ENCODE measurements at regions not wholly inside any gene's neighbourhood (a gene's known extent, or its start where the extent isn't known, plus 50 kb on each side); places are given as distances from the start of the nearest gene placed in this dataset.

GRCh38 chr20:63099456-63100173, 92.9 kb upstream of the BHLHE23 start:
- no peak for DNase-seq

GRCh38 chr20:63098195-63098810, 91.5 kb upstream of the BHLHE23 start:
- DNase-seq, result no peak

GRCh38 chr20:63097336-63097831, 90.6 kb upstream of the BHLHE23 start:
- no peak for DNase-seq

- DNase-seq, result no peak
Measured at GRCh38 chr20:63096681-63097335, 90.0 kb upstream of the BHLHE23 start.

GRCh38 chr20:63095718-63096654, 89.2 kb upstream of the BHLHE23 start:
- DNase-seq, result peak; percentile 45 to 65

- no peak for DNase-seq
Measured at GRCh38 chr20:63094767-63095499, 88.2 kb upstream of the BHLHE23 start.

- DNase-seq, result no peak
Measured at GRCh38 chr20:63093966-63094766, 87.4 kb upstream of the BHLHE23 start.

GRCh38 chr20:63092660-63093215, 86.0 kb upstream of the BHLHE23 start:
- peak; percentile 37 to 79 for DNase-seq

GRCh38 chr20:63091901-63092659, 85.3 kb upstream of the BHLHE23 start:
- no peak for DNase-seq

- no peak for DNase-seq
Measured at GRCh38 chr20:63090682-63091571, 84.2 kb upstream of the BHLHE23 start.

GRCh38 chr20:63090052-63090451, 83.3 kb upstream of the BHLHE23 start:
- no peak for DNase-seq

GRCh38 chr20:63089051-63089907, 82.5 kb upstream of the BHLHE23 start:
- no peak for DNase-seq

- peak; percentile 55 to 62 for DNase-seq
Measured at GRCh38 chr20:63087872-63088680, 81.3 kb upstream of the BHLHE23 start.

- DNase-seq, result no peak
Measured at GRCh38 chr20:63087236-63087871, 80.6 kb upstream of the BHLHE23 start.

GRCh38 chr20:63086421-63087235, 79.9 kb upstream of the BHLHE23 start:
- DNase-seq, result no peak

Data from SHP77 (cell line).